ENCODE measurements at regions not wholly inside any gene's neighbourhood (a gene's known extent, or its start where the extent isn't known, plus 50 kb on each side); places are given as distances from the start of the nearest gene placed in this dataset.

GRCh38 chr21:31497914-31498313 is 153.9 kb upstream of the TIAM1 start:
- H3K9me3 ChIP-seq (ENCODE audit: control insufficient read depth, low read length, poor library complexity, severe bottlenecking) = no peaks in the 10 kb centered on the region
- H3K36me3 Mint-ChIP-seq (ENCODE audit: low read depth) = peaks cover 4% of the 10 kb centered on the region
- no peak overlapping the region for H3K27ac Mint-ChIP-seq
- DNase-seq (no peak), ATAC-seq (no peak)
- H3K4me3 Mint-ChIP-seq = no peak overlapping the region
- peaks cover 6% of the 10 kb centered on the region for H3K4me1 Mint-ChIP-seq
- no peaks in the 10 kb centered on the region for H3K27me3 Mint-ChIP-seq

- peaks cover 4% of the 10 kb centered on the region for H3K36me3 Mint-ChIP-seq (ENCODE audit: low read depth)
- H3K27me3 Mint-ChIP-seq = no peaks in the 10 kb centered on the region
- H3K4me1 Mint-ChIP-seq = peaks cover 4% of the 10 kb centered on the region
- no peak overlapping the region for H3K4me3 Mint-ChIP-seq
- peak overlapping the region; percentile 19 for H3K27ac Mint-ChIP-seq
- DNase-seq (no peak), ATAC-seq (no peak)
- H3K9me3 ChIP-seq (ENCODE audit: control insufficient read depth, low read length, poor library complexity, severe bottlenecking) = no peaks in the 10 kb centered on the region
These were observed 149.4 kb upstream of the TIAM1 start for GRCh38 chr21:31493350-31493880.

- Mint-ChIP-seq H3K36me3 (ENCODE audit: low read depth) (peaks cover 3% of the 10 kb centered on the region), H3K4me3 (no peak overlapping the region), H3K27ac (no peak overlapping the region), H3K27me3 (no peaks in the 10 kb centered on the region), H3K4me1 (peaks cover 4% of the 10 kb centered on the region)
- H3K9me3 ChIP-seq (ENCODE audit: control insufficient read depth, low read length, poor library complexity, severe bottlenecking) = no peaks in the 10 kb centered on the region
- ATAC-seq = no peak
- DNase-seq = no peak
These were observed 147.6 kb upstream of the TIAM1 start for GRCh38 chr21:31491617-31492016.

- peaks cover 4% of the 10 kb centered on the region for H3K4me1 Mint-ChIP-seq
- DNase-seq (no peak), ATAC-seq (no peak)
These were observed 146.4 kb upstream of the TIAM1 start for GRCh38 chr21:31490443-31490842.

GRCh38 chr21:31489726-31490125 is 145.7 kb upstream of the TIAM1 start:
- ATAC-seq (no peak), DNase-seq (no peak)
- peaks cover 5% of the 10 kb centered on the region for H3K9me3 ChIP-seq (ENCODE audit: control insufficient read depth, low read length, poor library complexity, severe bottlenecking)
- peaks cover 2% of the 10 kb centered on the region for H3K36me3 Mint-ChIP-seq (ENCODE audit: low read depth)
- H3K4me1 Mint-ChIP-seq = peaks cover 4% of the 10 kb centered on the region
- H3K27me3 Mint-ChIP-seq = no peaks in the 10 kb centered on the region
- no peak overlapping the region for H3K4me3 Mint-ChIP-seq
- H3K27ac Mint-ChIP-seq = no peak overlapping the region

More at GRCh38 chr21:31490443-31490842, 146.4 kb upstream of the TIAM1 start:
- Mint-ChIP-seq H3K27me3 (no peaks in the 10 kb centered on the region), H3K27ac (no peak overlapping the region), H3K4me3 (no peak overlapping the region), H3K36me3 (ENCODE audit: low read depth) (peaks cover 2% of the 10 kb centered on the region)
- H3K9me3 ChIP-seq (ENCODE audit: control insufficient read depth, low read length, poor library complexity, severe bottlenecking) = peaks cover 4% of the 10 kb centered on the region

GRCh38 chr21:31489014-31489413 is 145.0 kb upstream of the TIAM1 start:
- Mint-ChIP-seq H3K27me3 (no peaks in the 10 kb centered on the region), H3K27ac (no peak overlapping the region), H3K4me1 (peaks cover 2% of the 10 kb centered on the region), H3K36me3 (ENCODE audit: low read depth) (no peaks in the 10 kb centered on the region), H3K4me3 (no peak overlapping the region)
- no peak for DNase-seq
- peaks cover 5% of the 10 kb centered on the region for H3K9me3 ChIP-seq (ENCODE audit: control insufficient read depth, low read length, poor library complexity, severe bottlenecking)
- ATAC-seq = no peak

- H3K36me3 Mint-ChIP-seq (ENCODE audit: low read depth) = no peaks in the 10 kb centered on the region
- no peak for ATAC-seq
- H3K4me1 Mint-ChIP-seq = no peaks in the 10 kb centered on the region
- no peak for DNase-seq
- peaks cover 9% of the 10 kb centered on the region for H3K9me3 ChIP-seq (ENCODE audit: control insufficient read depth, low read length, poor library complexity, severe bottlenecking)
- no peak overlapping the region for H3K4me3 Mint-ChIP-seq
- no peaks in the 10 kb centered on the region for H3K27me3 Mint-ChIP-seq
- no peak overlapping the region for H3K27ac Mint-ChIP-seq
These were observed 140.2 kb upstream of the TIAM1 start for GRCh38 chr21:31484219-31484618.

- ATAC-seq (no peak), DNase-seq (no peak)
- no peak overlapping the region for H3K4me3 Mint-ChIP-seq
- H3K27ac Mint-ChIP-seq = no peak overlapping the region
- no peaks in the 10 kb centered on the region for H3K27me3 Mint-ChIP-seq
- peaks cover 9% of the 10 kb centered on the region for H3K9me3 ChIP-seq (ENCODE audit: control insufficient read depth, low read length, poor library complexity, severe bottlenecking)
- H3K36me3 Mint-ChIP-seq (ENCODE audit: low read depth) = no peaks in the 10 kb centered on the region
- H3K4me1 Mint-ChIP-seq = peaks cover 2% of the 10 kb centered on the region
These were observed 139.1 kb upstream of the TIAM1 start for GRCh38 chr21:31483146-31483545.

- no peak for ATAC-seq
- peaks cover 9% of the 10 kb centered on the region for H3K9me3 ChIP-seq (ENCODE audit: control insufficient read depth, low read length, poor library complexity, severe bottlenecking)
- peaks cover 2% of the 10 kb centered on the region for H3K4me1 Mint-ChIP-seq
- H3K27me3 Mint-ChIP-seq = no peaks in the 10 kb centered on the region
- H3K27ac Mint-ChIP-seq = no peak overlapping the region
- no peak for DNase-seq
- no peak overlapping the region for H3K4me3 Mint-ChIP-seq
- H3K36me3 Mint-ChIP-seq (ENCODE audit: low read depth) = no peaks in the 10 kb centered on the region
These were observed 138.4 kb upstream of the TIAM1 start for GRCh38 chr21:31482460-31482859.

GRCh38 chr21:31480228-31480627 is 136.2 kb upstream of the TIAM1 start:
- Mint-ChIP-seq H3K4me3 (no peak overlapping the region), H3K36me3 (ENCODE audit: low read depth) (no peaks in the 10 kb centered on the region), H3K27me3 (no peaks in the 10 kb centered on the region), H3K27ac (no peak overlapping the region), H3K4me1 (peaks cover 6% of the 10 kb centered on the region)
- H3K9me3 ChIP-seq (ENCODE audit: control insufficient read depth, low read length, poor library complexity, severe bottlenecking) = peaks cover 4% of the 10 kb centered on the region
- no peak for ATAC-seq
- DNase-seq = no peak

GRCh38 chr21:31479714-31480113 is 135.7 kb upstream of the TIAM1 start:
- H3K9me3 ChIP-seq (ENCODE audit: control insufficient read depth, low read length, poor library complexity, severe bottlenecking) = peaks cover 4% of the 10 kb centered on the region
- Mint-ChIP-seq H3K36me3 (ENCODE audit: low read depth) (no peaks in the 10 kb centered on the region), H3K4me1 (peaks cover 6% of the 10 kb centered on the region), H3K4me3 (no peak overlapping the region), H3K27me3 (no peaks in the 10 kb centered on the region), H3K27ac (no peak overlapping the region)
- no peak for DNase-seq
- ATAC-seq = no peak

GRCh38 chr21:31479222-31479621 is 135.2 kb upstream of the TIAM1 start:
- no peak for ATAC-seq
- Mint-ChIP-seq H3K27me3 (no peaks in the 10 kb centered on the region), H3K4me1 (peaks cover 6% of the 10 kb centered on the region), H3K36me3 (ENCODE audit: low read depth) (no peaks in the 10 kb centered on the region), H3K4me3 (no peak overlapping the region), H3K27ac (no peak overlapping the region)
- no peak for DNase-seq
- peaks cover 4% of the 10 kb centered on the region for H3K9me3 ChIP-seq (ENCODE audit: control insufficient read depth, low read length, poor library complexity, severe bottlenecking)

- Mint-ChIP-seq H3K27me3 (no peaks in the 10 kb centered on the region), H3K4me1 (peaks cover 6% of the 10 kb centered on the region), H3K36me3 (ENCODE audit: low read depth) (no peaks in the 10 kb centered on the region), H3K4me3 (no peak overlapping the region), H3K27ac (peak overlapping the region; percentile 16)
- H3K9me3 ChIP-seq (ENCODE audit: control insufficient read depth, low read length, poor library complexity, severe bottlenecking) = no peaks in the 10 kb centered on the region
- DNase-seq (no peak), ATAC-seq (no peak)
These were observed 132.4 kb upstream of the TIAM1 start for GRCh38 chr21:31476263-31477022.

GRCh38 chr21:31475223-31475622 is 131.2 kb upstream of the TIAM1 start:
- Mint-ChIP-seq H3K27me3 (no peaks in the 10 kb centered on the region), H3K4me1 (peaks cover 6% of the 10 kb centered on the region), H3K36me3 (ENCODE audit: low read depth) (no peaks in the 10 kb centered on the region), H3K4me3 (no peak overlapping the region), H3K27ac (peak overlapping the region; percentile 16)
- no peaks in the 10 kb centered on the region for H3K9me3 ChIP-seq (ENCODE audit: control insufficient read depth, low read length, poor library complexity, severe bottlenecking)
- ATAC-seq (no peak), DNase-seq (no peak)

Measured in T-helper 17 cell (primary cell).